ENCODE measurements at regions not wholly inside any gene's neighbourhood (a gene's known extent, or its start where the extent isn't known, plus 50 kb on each side); places are given as distances from the start of the nearest gene placed in this dataset.

- TF ChIP-seq, protein P1, sequence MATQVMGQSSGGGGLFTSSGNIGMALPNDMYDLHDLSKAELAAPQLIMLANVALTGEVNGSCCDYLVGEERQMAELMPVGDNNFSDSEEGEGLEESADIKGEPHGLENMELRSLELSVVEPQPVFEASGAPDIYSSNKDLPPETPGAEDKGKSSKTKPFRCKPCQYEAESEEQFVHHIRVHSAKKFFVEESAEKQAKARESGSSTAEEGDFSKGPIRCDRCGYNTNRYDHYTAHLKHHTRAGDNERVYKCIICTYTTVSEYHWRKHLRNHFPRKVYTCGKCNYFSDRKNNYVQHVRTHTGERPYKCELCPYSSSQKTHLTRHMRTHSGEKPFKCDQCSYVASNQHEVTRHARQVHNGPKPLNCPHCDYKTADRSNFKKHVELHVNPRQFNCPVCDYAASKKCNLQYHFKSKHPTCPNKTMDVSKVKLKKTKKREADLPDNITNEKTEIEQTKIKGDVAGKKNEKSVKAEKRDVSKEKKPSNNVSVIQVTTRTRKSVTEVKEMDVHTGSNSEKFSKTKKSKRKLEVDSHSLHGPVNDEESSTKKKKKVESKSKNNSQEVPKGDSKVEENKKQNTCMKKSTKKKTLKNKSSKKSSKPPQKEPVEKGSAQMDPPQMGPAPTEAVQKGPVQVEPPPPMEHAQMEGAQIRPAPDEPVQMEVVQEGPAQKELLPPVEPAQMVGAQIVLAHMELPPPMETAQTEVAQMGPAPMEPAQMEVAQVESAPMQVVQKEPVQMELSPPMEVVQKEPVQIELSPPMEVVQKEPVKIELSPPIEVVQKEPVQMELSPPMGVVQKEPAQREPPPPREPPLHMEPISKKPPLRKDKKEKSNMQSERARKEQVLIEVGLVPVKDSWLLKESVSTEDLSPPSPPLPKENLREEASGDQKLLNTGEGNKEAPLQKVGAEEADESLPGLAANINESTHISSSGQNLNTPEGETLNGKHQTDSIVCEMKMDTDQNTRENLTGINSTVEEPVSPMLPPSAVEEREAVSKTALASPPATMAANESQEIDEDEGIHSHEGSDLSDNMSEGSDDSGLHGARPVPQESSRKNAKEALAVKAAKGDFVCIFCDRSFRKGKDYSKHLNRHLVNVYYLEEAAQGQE (IDR thresholded peaks at IDR 0.05; ENCODE audit: low read depth): no peak
- TF ChIP-seq CEBPB (IDR thresholded peaks at IDR 0.05): no peak
Observed at GRCh38 chr4:105002278-105002677, 144.4 kb upstream of the TET2 start.

Data from Ishikawa (cell line).